GM06990 (cell line): ENCODE measurements at regions not wholly inside any gene's neighbourhood (a gene's known extent, or its start where the extent isn't known, plus 50 kb on each side); places are given as distances from the start of the nearest gene placed in this dataset.

Experiments
- DNase-seq: peaks from one replicate; pipeline ENCODE4 v3.0.0-alpha.2; 2011; ENCODE audit not compliant: insufficient read length; ENCODE audit errors: extremely low read depth
- H3K27me3 ChIP-seq: replicated peaks from 2 replicates; pipeline ENCODE4 v1.6.0; 2011; ENCODE audit warnings: low read length; ENCODE audit not compliant: control insufficient read depth, insufficient read depth
- H3K36me3 ChIP-seq: 2 replicates; pipeline ENCODE4 v1.5.1; 2011; ENCODE audit warnings: low read length; ENCODE audit not compliant: control insufficient read depth, insufficient read depth
- H3K4me3 ChIP-seq: replicated peaks from 2 replicates; pipeline ENCODE4 v1.5.1; 2011; ENCODE audit warnings: low read depth, mild to moderate bottlenecking, control low read depth, low read length
- CTCF ChIP-seq: IDR thresholded peaks from 2 replicates; pipeline ENCODE4 v1.5.1; 2011; ENCODE audit warnings: low read length, control low read depth, mild to moderate bottlenecking, inconsistent platforms; ENCODE audit not compliant: insufficient read depth, poor library complexity, severe bottlenecking

GRCh38 chr1:8133657-8134430 lies 107.7 kb upstream of the ERRFI1 start:
- H3K27me3 ChIP-seq = no peaks in the 10 kb centered on the region
- DNase-seq = no peak
- no peaks in the 10 kb centered on the region for H3K36me3 ChIP-seq
- no peak for TF ChIP-seq CTCF
- no peak overlapping the region for H3K4me3 ChIP-seq

DNA sequence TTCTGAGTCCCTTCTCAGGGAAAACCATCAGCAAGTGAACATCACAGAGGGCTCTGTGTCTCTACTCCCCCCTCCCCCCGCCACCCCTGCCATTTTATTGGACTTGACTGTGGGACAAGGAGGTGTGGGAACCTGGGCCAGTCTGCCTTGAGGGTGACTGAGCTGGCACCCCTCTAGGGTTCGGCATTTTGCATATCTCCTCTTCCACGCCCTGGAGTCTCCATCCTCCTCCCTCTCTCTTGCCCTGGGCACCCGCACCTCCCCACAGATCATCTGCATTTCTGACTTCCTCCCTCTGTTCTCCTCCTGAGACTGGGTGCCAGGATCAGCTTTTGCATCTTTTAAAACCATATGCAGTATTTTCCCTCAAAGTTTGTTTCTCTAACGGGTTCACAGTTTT lies 107.1 kb upstream of the ERRFI1 start:
- no peak overlapping the region for H3K4me3 ChIP-seq
- no peaks in the 10 kb centered on the region for H3K36me3 ChIP-seq
- no peak for DNase-seq
- TF ChIP-seq CTCF = no peak
- H3K27me3 ChIP-seq = no peaks in the 10 kb centered on the region

- TF ChIP-seq CTCF = no peak
- Histone ChIP-seq H3K36me3 (no peaks in the 10 kb centered on the region), H3K27me3 (no peaks in the 10 kb centered on the region), H3K4me3 (no peak overlapping the region)
- DNase-seq = no peak
Measured at GRCh38 chr1:8127171-8127641, 101.1 kb upstream of the ERRFI1 start.

GRCh38 chr1:8122477-8123407 lies 96.6 kb upstream of the ERRFI1 start:
- H3K27me3 ChIP-seq = no peaks in the 10 kb centered on the region
- no peak for DNase-seq
- H3K4me3 ChIP-seq = no peak overlapping the region
- TF ChIP-seq CTCF = no peak
- no peaks in the 10 kb centered on the region for H3K36me3 ChIP-seq

- H3K4me3 ChIP-seq = no peak overlapping the region
- H3K36me3 ChIP-seq = no peaks in the 10 kb centered on the region
- DNase-seq = no peak
- H3K27me3 ChIP-seq = no peaks in the 10 kb centered on the region
- no peak for TF ChIP-seq CTCF
Measured at GRCh38 chr1:8122160-8122476, 96.0 kb upstream of the ERRFI1 start.
